ENCODE measurements at regions not wholly inside any gene's neighbourhood (a gene's known extent, or its start where the extent isn't known, plus 50 kb on each side); places are given as distances from the start of the nearest gene placed in this dataset.

- TF ChIP-seq ATF3 (IDR thresholded peaks at IDR 0.05) (no peak), CTCF (IDR thresholded peaks at IDR 0.05; ENCODE audit: low read depth, low read length, missing input control) (no peak), TAF1 (conservative IDR thresholded peaks at IDR 0.05) (no peak), ZBTB33 (IDR thresholded peaks at IDR 0.05) (no peak), JUND (IDR thresholded peaks at IDR 0.05) (no peak), NR2F2 (IDR thresholded peaks at IDR 0.05) (no peak), MAX (IDR thresholded peaks at IDR 0.05) (no peak), REST (IDR thresholded peaks at IDR 0.05) (no peak)
Measured at GRCh38 chr1:58157256-58157655, 389.3 kb downstream of the OMA1 start.

Measured in liver (tissue), 3 donors.